ENCODE measurements at regions not wholly inside any gene's neighbourhood (a gene's known extent, or its start where the extent isn't known, plus 50 kb on each side); places are given as distances from the start of the nearest gene placed in this dataset.

DNA sequence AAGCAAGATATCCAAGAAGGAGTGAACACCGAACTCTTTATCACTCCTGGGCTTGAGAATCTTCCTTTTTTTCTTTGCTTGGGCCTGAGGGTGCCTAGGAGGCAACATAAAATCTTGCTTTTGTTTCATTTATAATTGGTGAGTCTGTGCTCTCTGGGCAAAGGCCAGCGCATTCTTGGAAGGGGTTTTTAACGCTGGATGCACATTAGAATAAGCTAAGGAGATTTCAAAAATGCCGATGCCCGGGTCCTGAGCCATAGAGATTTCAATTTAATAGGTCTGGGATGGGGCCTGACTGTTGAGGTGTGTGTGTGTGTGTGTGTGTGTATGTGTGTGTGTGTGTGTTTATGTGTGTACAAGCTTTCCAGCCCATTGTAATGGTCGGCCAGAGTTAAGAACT, 62.0 kb upstream of the SORCS3 start:
- no peak for TF ChIP-seq POLR2AphosphoS5 (IDR thresholded peaks at IDR 0.05)
- TF ChIP-seq CTCF (IDR thresholded peaks at IDR 0.05): no peak

Data from prostate gland (tissue), 2 donors.